CD4-positive, alpha-beta T cell (primary cell): ENCODE measurements at regions not wholly inside any gene's neighbourhood (a gene's known extent, or its start where the extent isn't known, plus 50 kb on each side); places are given as distances from the start of the nearest gene placed in this dataset.

ENCODE experiments used
- ATAC-seq: fragments of 200-7000 bp; cut with Tn5 transposase; one replicate; pipeline ENCODE4 v1.10.0; 2022; ENCODE audit warnings: mild to moderate bottlenecking; ENCODE audit not compliant: poor library complexity
- CTCF ChIA-PET: fragments of 350-600 bp; sonication (Branson Sonifier 250); formaldehyde crosslinking; loops from one replicate; lab custom pipeline; 2021; ENCODE audit warnings: antibody characterized with exemption, inconsistent platforms; lab: Charles Lee
- POLR2A ChIA-PET: fragments of 350-600 bp; sonication (Branson Sonifier 250); formaldehyde crosslinking; loops from one replicate; lab custom pipeline; 2021; ENCODE audit warnings: antibody characterized with exemption, inconsistent platforms; lab: Charles Lee
- DNase-seq, 14 experiments: peaks; one replicate each; pipeline ENCODE4 v3.0.0-alpha.2; 2013 to 2020; ENCODE audit warnings: mixed read lengths in 2 of 14
- H3K27ac ChIP-seq, 2 donors: one replicate each; pipeline versions ENCODE4 v1.5.1 to v1.7.0; 2013; ENCODE audit warnings: low read length in 2 of 2, low read depth in 1 of 2, mild to moderate bottlenecking in 1 of 2
- H3K27me3 ChIP-seq, 2 experiments: 1 replicate in 1 of 2; 2 replicates in 1 of 2; pipeline versions ENCODE4 v1.6.1 to v1.7.0; 2013; ENCODE audit warnings: low read length in 2 of 2, control low read depth in 1 of 2, mild to moderate bottlenecking in 1 of 2, moderate library complexity in 1 of 2; ENCODE audit not compliant: insufficient read depth in 2 of 2, control insufficient read depth in 1 of 2
- H3K36me3 ChIP-seq: one replicate; pipeline ENCODE4 v1.6.1; 2013; ENCODE audit warnings: low read length, control low read depth; ENCODE audit not compliant: insufficient read depth
- H3K4me1 ChIP-seq: one replicate; pipeline ENCODE4 v1.6.1; 2013; ENCODE audit warnings: low read length, control low read depth; ENCODE audit not compliant: insufficient read depth
- H3K4me3 ChIP-seq: one replicate; pipeline ENCODE4 v1.5.1; 2013; ENCODE audit warnings: mild to moderate bottlenecking, low read length, moderate library complexity
- H3K9me3 ChIP-seq, 2 experiments: 1 replicate in 1 of 2; 2 replicates in 1 of 2; pipeline versions ENCODE4 v1.6.1 to v1.7.0; 2013; ENCODE audit warnings: low read length in 2 of 2, mild to moderate bottlenecking in 2 of 2, control low read depth in 1 of 2, moderate library complexity in 1 of 2; ENCODE audit not compliant: control insufficient read depth in 1 of 2, insufficient read depth in 1 of 2
- H3K27ac Mint-ChIP-seq: one replicate; pipeline ENCODE4 v1.8.0; 2020; ENCODE audit warnings: mixed read lengths
- H3K27me3 Mint-ChIP-seq: one replicate; pipeline ENCODE4 v1.8.0; 2021; ENCODE audit warnings: mixed read lengths
- H3K36me3 Mint-ChIP-seq: one replicate; pipeline ENCODE4 v1.8.0; 2021; ENCODE audit warnings: low read depth, mixed read lengths
- H3K4me1 Mint-ChIP-seq: one replicate; pipeline ENCODE4 v1.8.0; 2021; ENCODE audit warnings: low read depth, mixed read lengths
- H3K4me3 Mint-ChIP-seq: one replicate; pipeline ENCODE4 v1.8.0; 2020; ENCODE audit warnings: mild to moderate bottlenecking, mixed read lengths
- H3K9me3 Mint-ChIP-seq: one replicate; pipeline ENCODE4 v1.8.0; 2020; ENCODE audit warnings: mixed read lengths
- intact Hi-C, 2 experiments: fragments of 100-400 bp; cut with DNase I in 1 of 2; cut with micrococcal nuclease in 1 of 2; formaldehyde crosslinking; loops; one replicate each; pipeline versions ENCODE4 v1.15.1 to v1.9.0; 2023 to 2025; cut with DNase I, micrococcal nuclease
- TF ChIP-seq, protein P1 (sequence below): fragments of 200-600 bp; IDR thresholded peaks from one replicate; pipeline ENCODE4 v1.8.0; 2022; ENCODE audit warnings: antibody characterized with exemption, mild to moderate bottlenecking

DNA sequence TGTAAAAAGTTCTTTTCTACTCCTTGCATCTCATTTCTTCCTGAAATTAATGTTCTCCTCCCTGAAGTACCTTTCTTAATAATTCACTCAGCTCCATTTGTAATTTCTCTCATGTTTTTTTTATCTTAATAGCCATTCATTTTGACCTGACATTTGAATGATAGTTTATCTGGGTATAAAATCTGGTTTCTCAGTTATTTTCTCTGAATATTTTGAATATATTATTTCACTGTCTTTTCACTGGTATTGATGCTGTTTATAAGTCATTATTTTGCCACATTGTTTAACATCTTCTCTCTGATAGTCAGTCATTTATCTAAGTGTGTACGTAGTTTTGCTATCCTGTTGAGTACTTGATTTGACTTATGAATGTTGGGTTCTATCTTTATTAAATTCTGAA is 68.8 kb upstream of the ARHGAP18 start:
- CTCF ChIA-PET: no interaction called here
- POLR2A ChIA-PET: no interaction called here
- Mint-ChIP-seq H3K27me3 (no peaks in the 10 kb centered on the region), H3K4me3 (no peak overlapping the region), H3K9me3 (peaks cover 8% of the 10 kb centered on the region), H3K36me3 (peaks cover 4% of the 10 kb centered on the region), H3K27ac (no peak overlapping the region), H3K4me1 (no peaks in the 10 kb centered on the region)
- H3K36me3 ChIP-seq: no peaks in the 10 kb centered on the region
- no peaks in the 10 kb centered on the region for H3K9me3 ChIP-seq
- ATAC-seq (no peak), DNase-seq (no peak)
- TF ChIP-seq, protein P1, sequence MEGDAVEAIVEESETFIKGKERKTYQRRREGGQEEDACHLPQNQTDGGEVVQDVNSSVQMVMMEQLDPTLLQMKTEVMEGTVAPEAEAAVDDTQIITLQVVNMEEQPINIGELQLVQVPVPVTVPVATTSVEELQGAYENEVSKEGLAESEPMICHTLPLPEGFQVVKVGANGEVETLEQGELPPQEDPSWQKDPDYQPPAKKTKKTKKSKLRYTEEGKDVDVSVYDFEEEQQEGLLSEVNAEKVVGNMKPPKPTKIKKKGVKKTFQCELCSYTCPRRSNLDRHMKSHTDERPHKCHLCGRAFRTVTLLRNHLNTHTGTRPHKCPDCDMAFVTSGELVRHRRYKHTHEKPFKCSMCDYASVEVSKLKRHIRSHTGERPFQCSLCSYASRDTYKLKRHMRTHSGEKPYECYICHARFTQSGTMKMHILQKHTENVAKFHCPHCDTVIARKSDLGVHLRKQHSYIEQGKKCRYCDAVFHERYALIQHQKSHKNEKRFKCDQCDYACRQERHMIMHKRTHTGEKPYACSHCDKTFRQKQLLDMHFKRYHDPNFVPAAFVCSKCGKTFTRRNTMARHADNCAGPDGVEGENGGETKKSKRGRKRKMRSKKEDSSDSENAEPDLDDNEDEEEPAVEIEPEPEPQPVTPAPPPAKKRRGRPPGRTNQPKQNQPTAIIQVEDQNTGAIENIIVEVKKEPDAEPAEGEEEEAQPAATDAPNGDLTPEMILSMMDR: no peak
- H3K4me3 ChIP-seq: no peak overlapping the region
- intact Hi-C loops: no loop called here
- no peak overlapping the region for H3K27ac ChIP-seq
- peaks cover 2% of the 10 kb centered on the region for H3K4me1 ChIP-seq
- no peaks in the 10 kb centered on the region for H3K27me3 ChIP-seq

DNA sequence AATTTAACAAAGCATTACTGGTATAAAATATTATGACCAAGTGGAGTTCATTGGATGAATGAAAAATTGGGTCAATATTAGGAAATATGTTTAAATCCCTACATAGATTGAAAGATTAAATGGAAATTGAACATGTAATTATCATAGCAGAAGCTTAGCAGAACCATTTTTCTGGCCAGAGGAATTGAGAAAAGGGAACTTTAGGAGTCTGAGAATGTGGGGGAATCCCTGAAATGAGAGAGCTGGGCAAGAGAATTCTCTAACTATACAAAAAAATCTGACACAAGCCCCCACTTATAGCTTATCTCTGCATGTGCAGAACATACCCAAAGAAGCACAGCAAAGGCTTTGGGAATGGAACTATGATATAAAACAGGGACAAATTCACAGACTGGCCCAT is 67.4 kb upstream of the ARHGAP18 start:
- CTCF ChIA-PET: no interaction called here
- POLR2A ChIA-PET: no interaction called here
- H3K27ac ChIP-seq: no peak overlapping the region
- no peak overlapping the region for H3K4me3 Mint-ChIP-seq
- peaks cover 2% of the 10 kb centered on the region for H3K4me1 ChIP-seq
- no peaks in the 10 kb centered on the region for H3K27me3 Mint-ChIP-seq
- intact Hi-C loops: no loop called here
- H3K9me3 Mint-ChIP-seq: peaks cover 8% of the 10 kb centered on the region
- no peak overlapping the region for H3K4me3 ChIP-seq
- H3K27me3 ChIP-seq: no peaks in the 10 kb centered on the region
- no peaks in the 10 kb centered on the region for H3K36me3 ChIP-seq
- TF ChIP-seq, protein P1: no peak
- H3K4me1 Mint-ChIP-seq: no peaks in the 10 kb centered on the region
- no peaks in the 10 kb centered on the region for H3K9me3 ChIP-seq
- ATAC-seq: no peak
- H3K27ac Mint-ChIP-seq: no peak overlapping the region
- H3K36me3 Mint-ChIP-seq: peaks cover 4% of the 10 kb centered on the region
- no peak for DNase-seq

DNA sequence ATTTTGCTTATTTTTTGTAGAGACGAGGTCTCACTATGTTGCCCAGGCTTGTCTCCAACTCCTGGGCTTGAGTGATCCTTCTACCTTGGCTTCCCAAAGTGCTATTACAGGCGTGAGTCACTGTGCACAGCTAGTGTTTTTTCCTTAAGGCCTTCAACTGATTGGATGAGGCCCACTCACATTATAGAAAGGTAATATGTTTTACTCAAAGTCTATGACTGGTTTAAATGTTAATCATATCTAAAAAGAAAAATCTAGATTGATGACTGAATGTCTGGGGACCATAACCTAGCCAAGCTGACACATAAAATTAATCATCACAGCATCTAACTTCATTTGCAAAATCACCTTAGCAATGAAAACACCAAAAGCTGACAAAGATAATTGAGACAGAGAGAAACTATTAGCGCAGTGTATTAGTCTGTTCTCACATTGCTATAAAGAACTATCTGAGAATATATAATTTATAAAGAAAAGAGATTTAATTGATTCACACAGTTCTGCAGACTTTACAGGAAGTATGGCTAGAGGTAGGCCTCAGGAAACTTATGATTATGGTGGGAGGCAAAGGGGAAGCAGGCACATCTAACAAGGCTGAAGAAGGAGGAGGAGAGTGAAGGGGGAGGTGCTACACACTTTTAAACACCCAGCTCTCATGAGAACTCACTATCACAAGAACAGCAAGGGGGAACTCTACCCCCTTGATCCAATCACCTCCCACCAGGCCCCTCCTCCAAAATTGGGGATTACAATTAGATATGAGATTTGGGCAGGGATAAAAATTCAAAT is 66.8 kb upstream of the ARHGAP18 start:
- H3K4me1 ChIP-seq: peaks cover 2% of the 10 kb centered on the region
- no peaks in the 10 kb centered on the region for H3K9me3 ChIP-seq
- Mint-ChIP-seq H3K27me3 (no peaks in the 10 kb centered on the region), H3K4me3 (no peak overlapping the region), H3K4me1 (no peaks in the 10 kb centered on the region), H3K36me3 (peaks cover 4% of the 10 kb centered on the region), H3K9me3 (peaks cover 8% of the 10 kb centered on the region), H3K27ac (no peak overlapping the region)
- CTCF ChIA-PET: no interaction called here
- H3K36me3 ChIP-seq: no peaks in the 10 kb centered on the region
- no peak for DNase-seq
- no peak overlapping the region for H3K27ac ChIP-seq
- ATAC-seq: no peak
- no peak overlapping the region for H3K4me3 ChIP-seq
- POLR2A ChIA-PET: no interaction called here
- intact Hi-C loops: no loop called here
- H3K27me3 ChIP-seq: no peaks in the 10 kb centered on the region
- TF ChIP-seq, protein P1: no peak
